Trophoblast cell (in vitro differentiated cells and primary cell): ENCODE measurements at regions not wholly inside any gene's neighbourhood (a gene's known extent, or its start where the extent isn't known, plus 50 kb on each side); places are given as distances from the start of the nearest gene placed in this dataset.

Source experiments
- DNase-seq, 2 donors: peaks; one replicate each; pipeline ENCODE4 v3.0.0-alpha.2; 2016
- H2AFZ ChIP-seq: 2 replicates; pipeline ENCODE4 v1.6.1; 2013; ENCODE audit warnings: low read length, moderate library complexity, mild to moderate bottlenecking; ENCODE audit not compliant: insufficient read depth, poor library complexity
- H2AK5ac ChIP-seq: 2 replicates; pipeline ENCODE4 v1.6.1; 2013; ENCODE audit warnings: mild to moderate bottlenecking, low read length
- H2BK120ac ChIP-seq: 2 replicates; pipeline ENCODE4 v1.6.1; 2013; ENCODE audit warnings: low read length, mild to moderate bottlenecking, moderate library complexity; ENCODE audit not compliant: insufficient read depth, poor library complexity
- H2BK12ac ChIP-seq: 2 replicates; pipeline ENCODE4 v1.6.1; 2013; ENCODE audit warnings: mild to moderate bottlenecking, low read length, moderate library complexity
- H2BK5ac ChIP-seq: 2 replicates; pipeline ENCODE4 v1.6.1; 2013; ENCODE audit warnings: low read length, low read depth, moderate library complexity, mild to moderate bottlenecking; ENCODE audit not compliant: poor library complexity
- H3K14ac ChIP-seq: 2 replicates; pipeline ENCODE4 v1.6.1; 2013; ENCODE audit warnings: mild to moderate bottlenecking, low read length
- H3K18ac ChIP-seq: 2 replicates; pipeline ENCODE4 v1.6.1; 2013; ENCODE audit warnings: mild to moderate bottlenecking, low read length
- H3K23ac ChIP-seq: 2 replicates; pipeline ENCODE4 v1.6.1; 2013; ENCODE audit warnings: low read length
- H3K27ac ChIP-seq: 2 replicates; pipeline ENCODE4 v1.5.1; 2013; ENCODE audit warnings: low read depth, mild to moderate bottlenecking, inconsistent platforms, low read length, moderate library complexity
- H3K27me3 ChIP-seq: 2 replicates; pipeline ENCODE4 v1.6.1; 2013; ENCODE audit warnings: inconsistent platforms, mild to moderate bottlenecking, low read length, moderate library complexity; ENCODE audit not compliant: insufficient read depth
- H3K36me3 ChIP-seq, 2 experiments: 1 replicate in 1 of 2; 2 replicates in 1 of 2; pipeline ENCODE4 v1.6.1; 2013; ENCODE audit warnings: low read length in 2 of 2, mild to moderate bottlenecking in 2 of 2, moderate library complexity in 1 of 2; ENCODE audit not compliant: insufficient read depth in 2 of 2, control insufficient read depth in 1 of 2
- H3K4ac ChIP-seq: 2 replicates; pipeline ENCODE4 v1.6.1; 2013; ENCODE audit warnings: low read depth, mild to moderate bottlenecking, low read length, moderate library complexity
- H3K4me1 ChIP-seq, 2 experiments: 1 replicate in 1 of 2; 2 replicates in 1 of 2; pipeline ENCODE4 v1.6.1; 2013; ENCODE audit warnings: low read length in 2 of 2, mild to moderate bottlenecking in 2 of 2, moderate library complexity in 1 of 2; ENCODE audit not compliant: insufficient read depth in 2 of 2, control insufficient read depth in 1 of 2
- H3K4me2 ChIP-seq: 2 replicates; pipeline ENCODE4 v1.6.1; 2013; ENCODE audit warnings: inconsistent platforms, mild to moderate bottlenecking, low read length, moderate library complexity
- H3K4me3 ChIP-seq: 2 replicates; pipeline ENCODE4 v1.5.1; 2013; ENCODE audit warnings: mild to moderate bottlenecking, low read depth, low read length, inconsistent platforms
- H3K79me1 ChIP-seq: one replicate; pipeline ENCODE4 v1.6.1; 2013; ENCODE audit warnings: low read length
- H3K79me2 ChIP-seq: 2 replicates; pipeline ENCODE4 v1.6.1; 2013; ENCODE audit warnings: low read length, mild to moderate bottlenecking; ENCODE audit not compliant: control insufficient read depth, insufficient read depth, poor library complexity
- H3K9ac ChIP-seq: 2 replicates; pipeline ENCODE4 v1.6.1; 2013; ENCODE audit warnings: mild to moderate bottlenecking, low read length
- H3K9me3 ChIP-seq: 2 replicates; pipeline ENCODE4 v1.6.1; 2013; ENCODE audit warnings: low read depth, mild to moderate bottlenecking, control low read depth, inconsistent platforms, low read length; ENCODE audit not compliant: insufficient read depth
- H4K12ac ChIP-seq: 2 replicates; pipeline ENCODE4 v1.6.1; 2013; ENCODE audit warnings: low read depth, mild to moderate bottlenecking, low read length, moderate library complexity
- H4K8ac ChIP-seq: 2 replicates; pipeline ENCODE4 v1.6.1; 2013; ENCODE audit warnings: low read depth, mild to moderate bottlenecking, low read length, moderate library complexity
- H4K91ac ChIP-seq: one replicate; pipeline ENCODE4 v1.6.1; 2013; ENCODE audit warnings: low read depth, mild to moderate bottlenecking, low read length, moderate library complexity
- WGBS: extraction: QIAGEN DNeasy Blood & Tissue Kit; methylation state at CpG from one replicate; pipeline ENCODE4 v1.1.7; 2013; ENCODE audit warnings: missing lambda C conversion rate; ENCODE audit not compliant: insufficient read length, insufficient coverage; ENCODE audit errors: extremely low coverage; 5-methylcytosine and 5-hydroxymethylcytosine counted together

- Histone ChIP-seq H3K27ac (no peak overlapping the region), H3K4me2 (no peak overlapping the region)
Observed at GRCh38 chr5:74179701-74180100, 460.8 kb downstream of the ENC1 start.

GRCh38 chr5:74179179-74179578 is 461.3 kb downstream of the ENC1 start:
- Histone ChIP-seq H3K9ac (no peak overlapping the region), H3K23ac (no peak overlapping the region), H3K4me2 (no peak overlapping the region), H3K14ac (no peak overlapping the region), H3K36me3 (no peaks in the 10 kb centered on the region), H2AFZ (no peak overlapping the region), H3K79me2 (no peaks in the 10 kb centered on the region), H2BK5ac (no peak overlapping the region), H3K9me3 (no peaks in the 10 kb centered on the region), H3K27me3 (no peaks in the 10 kb centered on the region), H4K12ac (no peak overlapping the region), H3K4me1 (peaks cover 0 to under 1% of the 10 kb centered on the region in 2 experiments), H2AK5ac (no peak overlapping the region), H3K79me1 (peaks cover 1% of the 10 kb centered on the region), H4K8ac (no peak overlapping the region), H3K27ac (no peak overlapping the region), H3K4me3 (no peak overlapping the region), H4K91ac (no peak overlapping the region), H3K18ac (no peak overlapping the region), H2BK120ac (no peak overlapping the region), H2BK12ac (no peak overlapping the region), H3K4ac (no peak overlapping the region)
- DNase-seq, result no peak
- no CpG with 5 or more reads among the region's 2 CpGs for WGBS

More at GRCh38 chr5:74179701-74180100, 460.8 kb downstream of the ENC1 start:
- Histone ChIP-seq H3K79me2 (no peaks in the 10 kb centered on the region), H4K8ac (no peak overlapping the region), H4K12ac (no peak overlapping the region), H3K23ac (no peak overlapping the region), H3K4ac (no peak overlapping the region), H3K79me1 (peaks cover 1% of the 10 kb centered on the region), H3K27me3 (no peaks in the 10 kb centered on the region), H3K18ac (no peak overlapping the region), H3K14ac (no peak overlapping the region), H2BK120ac (no peak overlapping the region), H2AFZ (no peak overlapping the region), H3K9ac (no peak overlapping the region), H3K4me3 (no peak overlapping the region), H4K91ac (no peak overlapping the region), H3K9me3 (no peaks in the 10 kb centered on the region), H2BK12ac (no peak overlapping the region), H2AK5ac (no peak overlapping the region), H3K4me1 (peaks cover 0 to 3% of the 10 kb centered on the region in 2 experiments), H3K36me3 (no peaks in the 10 kb centered on the region), H2BK5ac (no peak overlapping the region)
- no peak for DNase-seq
- WGBS, result no CpG with 5 or more reads among the region's 3 CpGs

- no peaks in the 10 kb centered on the region for H3K9me3 ChIP-seq
- no peak overlapping the region for H2BK12ac ChIP-seq
- H3K4me3 ChIP-seq, result no peak overlapping the region
- WGBS, result no CpG with 5 or more reads among the region's 3 CpGs
- no peaks in the 10 kb centered on the region for H3K79me1 ChIP-seq
- H3K23ac ChIP-seq, result no peak overlapping the region
- no peak overlapping the region for H2BK5ac ChIP-seq
- H3K27me3 ChIP-seq, result no peaks in the 10 kb centered on the region
- H4K12ac ChIP-seq, result no peak overlapping the region
- peak in 1 of 2 donors; percentile 62 for DNase-seq
- H3K79me2 ChIP-seq, result no peaks in the 10 kb centered on the region
- H4K91ac ChIP-seq, result no peak overlapping the region
- no peak overlapping the region for H3K9ac ChIP-seq
- no peaks in the 10 kb centered on the region for H3K36me3 ChIP-seq
- H2BK120ac ChIP-seq, result no peak overlapping the region
- peaks cover 4 to 7% of the 10 kb centered on the region in 2 experiments for H3K4me1 ChIP-seq
- no peak overlapping the region for H2AK5ac ChIP-seq
- no peak overlapping the region for H3K27ac ChIP-seq
- H3K4ac ChIP-seq, result no peak overlapping the region
- H3K18ac ChIP-seq, result no peak overlapping the region
- H3K14ac ChIP-seq, result no peak overlapping the region
- H2AFZ ChIP-seq, result no peak overlapping the region
- H3K4me2 ChIP-seq, result no peak overlapping the region
- no peak overlapping the region for H4K8ac ChIP-seq
Observed at GRCh38 chr5:74177961-74178360, 462.6 kb downstream of the ENC1 start.

- H3K9ac ChIP-seq, result no peak overlapping the region
- H4K91ac ChIP-seq, result no peak overlapping the region
- H3K79me1 ChIP-seq, result peaks cover 2% of the 10 kb centered on the region
- no peak overlapping the region for H3K18ac ChIP-seq
- no peak overlapping the region for H2BK5ac ChIP-seq
- WGBS, result no CpG with 5 or more reads among the region's 1 CpG
- no peak overlapping the region for H3K4ac ChIP-seq
- no peak overlapping the region for H3K27ac ChIP-seq
- no peak overlapping the region for H4K8ac ChIP-seq
- H3K14ac ChIP-seq, result no peak overlapping the region
- H3K36me3 ChIP-seq, result no peaks in the 10 kb centered on the region
- H3K9me3 ChIP-seq, result no peaks in the 10 kb centered on the region
- H3K4me2 ChIP-seq, result no peak overlapping the region
- peaks cover 7 to 12% of the 10 kb centered on the region in 2 experiments for H3K4me1 ChIP-seq
- H2BK12ac ChIP-seq, result no peak overlapping the region
- H4K12ac ChIP-seq, result no peak overlapping the region
- no peak overlapping the region for H3K4me3 ChIP-seq
- H2BK120ac ChIP-seq, result no peak overlapping the region
- DNase-seq, result peak in 1 of 2 donors; percentile 10
- H2AK5ac ChIP-seq, result no peak overlapping the region
- H3K23ac ChIP-seq, result no peak overlapping the region
- no peak overlapping the region for H2AFZ ChIP-seq
- no peaks in the 10 kb centered on the region for H3K27me3 ChIP-seq
- H3K79me2 ChIP-seq, result no peaks in the 10 kb centered on the region
Observed at GRCh38 chr5:74174366-74174765, 466.2 kb downstream of the ENC1 start.
